ENCODE measurements at regions not wholly inside any gene's neighbourhood (a gene's known extent, or its start where the extent isn't known, plus 50 kb on each side); places are given as distances from the start of the nearest gene placed in this dataset.

GRCh38 chr9:95610006-95610785 lies 93.4 kb upstream of the PTCH1 start:
- DNase-seq = no peak

- no peak for DNase-seq
Measured at GRCh38 chr9:95609426-95609825, 92.7 kb upstream of the PTCH1 start.

GRCh38 chr9:95608341-95608740 lies 91.6 kb upstream of the PTCH1 start:
- no peak for DNase-seq

- DNase-seq = no peak
Measured at GRCh38 chr9:95607507-95607906, 90.7 kb upstream of the PTCH1 start.

GRCh38 chr9:95606489-95607350 lies 89.9 kb upstream of the PTCH1 start:
- DNase-seq = no peak

- no peak for DNase-seq
Measured at GRCh38 chr9:95605816-95606488, 89.2 kb upstream of the PTCH1 start.

GRCh38 chr9:95605101-95605500 lies 88.3 kb upstream of the PTCH1 start:
- DNase-seq = no peak

- no peak for DNase-seq
Measured at GRCh38 chr9:95598236-95598635, 81.5 kb upstream of the PTCH1 start.

- DNase-seq = no peak
Measured at GRCh38 chr9:95595721-95596295, 79.0 kb upstream of the PTCH1 start.

GRCh38 chr9:95592931-95593330 lies 76.2 kb upstream of the PTCH1 start:
- DNase-seq = no peak

- no peak for DNase-seq
Measured at GRCh38 chr9:95588724-95589588, 72.2 kb upstream of the PTCH1 start.

- DNase-seq = no peak
Measured at GRCh38 chr9:95587021-95587964, 70.5 kb upstream of the PTCH1 start.

GRCh38 chr9:95586326-95586725 lies 69.6 kb upstream of the PTCH1 start:
- DNase-seq = no peak

- no peak for DNase-seq
Measured at GRCh38 chr9:95585824-95586223, 69.1 kb upstream of the PTCH1 start.

- DNase-seq = no peak
Measured at GRCh38 chr9:95584176-95584575, 67.4 kb upstream of the PTCH1 start.

- no peak for DNase-seq
Measured at GRCh38 chr9:95581900-95582299, 65.1 kb upstream of the PTCH1 start.

- DNase-seq = no peak
Measured at GRCh38 chr9:95580812-95581761, 64.3 kb upstream of the PTCH1 start.

- no peak for DNase-seq
Measured at GRCh38 chr9:95574866-95575553, 58.2 kb upstream of the PTCH1 start.

- DNase-seq = peak in 1 of 2 donors; percentile 15
Measured at GRCh38 chr9:95574176-95574575, 57.4 kb upstream of the PTCH1 start.
